A549 (cell line): ENCODE measurements at regions not wholly inside any gene's neighbourhood (a gene's known extent, or its start where the extent isn't known, plus 50 kb on each side); places are given as distances from the start of the nearest gene placed in this dataset.

Source experiments
- TF ChIP-seq, protein P1 (sequence below): fragments of >200 bp; sonication (Bioruptor Twin); formaldehyde crosslinking; IDR thresholded peaks from 3 replicates; pipeline ENCODE4 v1.5.1; 2016
- TF ChIP-seq, protein P2 (sequence below): IDR thresholded peaks from 2 replicates; pipeline ENCODE4 v1.6.1; 2012

DNA sequence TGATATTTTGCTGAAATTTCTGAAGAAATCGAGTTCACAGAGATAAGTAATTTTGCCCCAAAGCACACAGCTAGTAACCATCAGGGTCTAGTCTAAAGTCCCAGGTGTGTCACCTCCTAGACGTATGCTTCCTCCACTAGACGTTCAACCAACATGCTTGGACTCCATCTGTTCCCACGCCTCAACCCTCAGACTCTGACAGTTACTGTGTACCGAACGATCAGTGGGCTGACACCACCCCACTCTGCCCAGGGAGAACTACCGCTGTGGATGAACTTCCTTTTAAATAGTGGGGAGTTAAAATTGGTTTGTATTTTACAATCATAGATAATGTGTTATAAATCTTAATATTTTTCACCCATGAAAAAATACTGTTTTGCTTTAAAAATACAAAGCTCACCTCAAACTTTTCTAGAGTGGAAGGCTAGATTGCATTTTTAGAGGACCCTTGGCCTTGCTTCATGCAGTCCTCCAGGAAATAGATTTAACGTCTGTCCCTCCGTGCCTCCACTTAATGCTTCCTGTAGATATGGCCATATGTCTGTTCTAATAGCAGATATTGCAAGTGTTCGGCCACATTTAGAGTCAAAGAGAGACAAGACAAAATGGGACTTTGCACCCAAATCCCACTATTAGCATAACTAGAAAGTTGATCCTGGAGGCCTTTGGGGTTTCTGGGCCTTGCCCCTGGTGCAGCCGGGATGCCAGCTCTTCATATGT is 91.4 kb upstream of the ZPBP start:
- TF ChIP-seq, protein P1, sequence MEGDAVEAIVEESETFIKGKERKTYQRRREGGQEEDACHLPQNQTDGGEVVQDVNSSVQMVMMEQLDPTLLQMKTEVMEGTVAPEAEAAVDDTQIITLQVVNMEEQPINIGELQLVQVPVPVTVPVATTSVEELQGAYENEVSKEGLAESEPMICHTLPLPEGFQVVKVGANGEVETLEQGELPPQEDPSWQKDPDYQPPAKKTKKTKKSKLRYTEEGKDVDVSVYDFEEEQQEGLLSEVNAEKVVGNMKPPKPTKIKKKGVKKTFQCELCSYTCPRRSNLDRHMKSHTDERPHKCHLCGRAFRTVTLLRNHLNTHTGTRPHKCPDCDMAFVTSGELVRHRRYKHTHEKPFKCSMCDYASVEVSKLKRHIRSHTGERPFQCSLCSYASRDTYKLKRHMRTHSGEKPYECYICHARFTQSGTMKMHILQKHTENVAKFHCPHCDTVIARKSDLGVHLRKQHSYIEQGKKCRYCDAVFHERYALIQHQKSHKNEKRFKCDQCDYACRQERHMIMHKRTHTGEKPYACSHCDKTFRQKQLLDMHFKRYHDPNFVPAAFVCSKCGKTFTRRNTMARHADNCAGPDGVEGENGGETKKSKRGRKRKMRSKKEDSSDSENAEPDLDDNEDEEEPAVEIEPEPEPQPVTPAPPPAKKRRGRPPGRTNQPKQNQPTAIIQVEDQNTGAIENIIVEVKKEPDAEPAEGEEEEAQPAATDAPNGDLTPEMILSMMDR, result no peak
- TF ChIP-seq, protein P2, sequence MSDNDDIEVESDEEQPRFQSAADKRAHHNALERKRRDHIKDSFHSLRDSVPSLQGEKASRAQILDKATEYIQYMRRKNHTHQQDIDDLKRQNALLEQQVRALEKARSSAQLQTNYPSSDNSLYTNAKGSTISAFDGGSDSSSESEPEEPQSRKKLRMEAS, result no peak
